PC-3 (cell line): ENCODE measurements at regions not wholly inside any gene's neighbourhood (a gene's known extent, or its start where the extent isn't known, plus 50 kb on each side); places are given as distances from the start of the nearest gene placed in this dataset.

Experiments used
- ATAC-seq: fragments of 200-7000 bp; cut with Tn5 transposase; 2 replicates; pipeline ENCODE4 v1.9.1; 2020; ENCODE audit warnings: mild to moderate bottlenecking, moderate library complexity
- BruUV-seq: library from RNA; stranded (reverse); fragments of 400-500 nt; replicated peaks from 2 replicates; lab custom pipeline; 2021; lab: Mats Ljungman, UMichigan
- CTCF ChIA-PET: fragments of 300-600 bp; sonication (Branson Sonifier 250); formaldehyde crosslinking; loops from one replicate; lab custom pipeline; 2022; ENCODE audit warnings: antibody characterized with exemption; lab: Charles Lee
- POLR2A ChIA-PET: fragments of 300-600 bp; sonication (Branson Sonifier 250); formaldehyde crosslinking; loops from one replicate; lab custom pipeline; 2022; ENCODE audit warnings: antibody characterized with exemption; ENCODE audit not compliant: unreplicated experiment; lab: Charles Lee
- DNase-seq: peaks from one replicate; pipeline ENCODE4 v3.0.0-alpha.2; 2015
- H2AFZ ChIP-seq: fragments of 300-600 bp; sonication (generic); 2 replicates; pipeline ENCODE4 v1.6.0; 2016; ENCODE audit warnings: antibody characterized with exemption, low read length
- H3F3A ChIP-seq: fragments of 300-600 bp; sonication (generic); one replicate; pipeline ENCODE4 v1.6.0; 2017; ENCODE audit warnings: antibody characterized with exemption, low read length, control low read depth, mild to moderate bottlenecking; ENCODE audit not compliant: unreplicated experiment
- H3K27ac ChIP-seq: fragments of 300-600 bp; sonication (generic); 2 replicates; pipeline ENCODE4 v1.5.1; 2016; ENCODE audit warnings: mild to moderate bottlenecking, low read length
- H3K27me3 ChIP-seq: fragments of 300-600 bp; sonication (generic); 2 replicates; pipeline ENCODE4 v1.6.1; 2016; ENCODE audit warnings: low read length, mixed read lengths
- H3K36me3 ChIP-seq: fragments of 300-600 bp; sonication (generic); 2 replicates; pipeline ENCODE4 v1.6.1; 2016; ENCODE audit warnings: low read depth, mixed run types, low read length, mixed read lengths
- H3K4me1 ChIP-seq: fragments of 300-600 bp; sonication (generic); 2 replicates; pipeline ENCODE4 v1.5.1; 2016; ENCODE audit warnings: low read length; ENCODE audit not compliant: insufficient read depth
- H3K4me2 ChIP-seq: fragments of 300-600 bp; sonication (generic); 2 replicates; pipeline ENCODE4 v1.6.0; 2016; ENCODE audit warnings: low read length
- H3K4me3 ChIP-seq: fragments of 300-600 bp; sonication (generic); 2 replicates; pipeline ENCODE4 v1.5.1; 2016; ENCODE audit warnings: mild to moderate bottlenecking, low read length, mixed read lengths
- H3K79me2 ChIP-seq: fragments of 300-600 bp; sonication (generic); 2 replicates; pipeline ENCODE4 v1.6.1; 2017; ENCODE audit warnings: low read length, mixed read lengths
- H3K9ac ChIP-seq: fragments of 300-600 bp; sonication (generic); 2 replicates; pipeline ENCODE4 v1.6.0; 2016; ENCODE audit warnings: mild to moderate bottlenecking, low read length
- H3K9me2 ChIP-seq: fragments of 300-600 bp; sonication (generic); replicated peaks from 2 replicates; pipeline ENCODE4 v1.6.1; 2016; ENCODE audit warnings: mixed run types, low read length, mixed read lengths
- H3K9me3 ChIP-seq: fragments of 300-600 bp; sonication (generic); 2 replicates; pipeline ENCODE4 v1.6.1; 2016; ENCODE audit warnings: low read length, mixed read lengths
- H4K20me1 ChIP-seq: fragments of 300-600 bp; sonication (generic); 2 replicates; pipeline ENCODE4 v1.6.1; 2016; ENCODE audit warnings: low read length, mixed read lengths
- EZH2 ChIP-seq: fragments of 300-600 bp; sonication (generic); IDR thresholded peaks from one replicate; pipeline ENCODE4 v1.6.1; 2017; ENCODE audit warnings: antibody characterized with exemption, mild to moderate bottlenecking, low read length; ENCODE audit not compliant: unreplicated experiment
- EZH2phosphoT487 ChIP-seq: fragments of 300-600 bp; sonication (generic); IDR thresholded peaks from 2 replicates; pipeline ENCODE4 v1.6.1; 2018; ENCODE audit warnings: mild to moderate bottlenecking, antibody characterized with exemption, low read length, borderline replicate concordance
- intact Hi-C: fragments of 100-400 bp; cut with micrococcal nuclease; formaldehyde crosslinking; loops from 2 replicates; pipeline ENCODE4 v1.9.0; 2023
- TF ChIP-seq, protein P1 (sequence below): fragments of 300-600 bp; sonication (generic); conservative IDR thresholded peaks from 2 replicates; pipeline ENCODE4 v1.5.1; 2017; ENCODE audit warnings: antibody characterized with exemption, low read depth, mild to moderate bottlenecking, low read length

DNA sequence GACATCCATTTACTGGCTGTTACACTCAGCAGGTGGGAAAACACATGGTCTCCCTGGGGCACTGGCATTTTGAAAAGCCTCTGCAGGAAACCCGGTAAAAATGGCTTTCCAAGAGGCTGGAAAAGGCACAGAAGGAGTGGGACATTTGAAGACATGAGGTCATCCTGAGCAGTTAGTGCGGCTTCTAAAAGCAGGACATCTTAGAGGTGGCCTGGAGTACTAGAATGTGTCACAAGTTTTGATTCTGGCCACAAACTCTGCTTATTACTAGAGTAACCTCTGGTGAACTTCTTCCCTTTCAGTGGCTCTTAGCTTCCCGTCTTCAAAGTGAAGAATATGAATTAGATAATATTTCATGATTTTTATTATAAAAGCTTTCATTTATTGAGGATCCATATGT lies 423.0 kb upstream of the BRINP1 start:
- H3K9me2 ChIP-seq = no peaks in the 10 kb centered on the region
- H3K4me3 ChIP-seq = no peak overlapping the region
- CTCF ChIA-PET = no interaction called here
- DNase-seq (no peak), ATAC-seq (no peak)
- H3K27me3 ChIP-seq = no peaks in the 10 kb centered on the region
- no peaks in the 10 kb centered on the region for H4K20me1 ChIP-seq
- H3K27ac ChIP-seq = no peak overlapping the region
- H3K9ac ChIP-seq = no peak overlapping the region
- H3K4me1 ChIP-seq = no peaks in the 10 kb centered on the region
- no TSS peak for BruUV-seq
- H3K4me2 ChIP-seq = no peak overlapping the region
- H3K9me3 ChIP-seq = no peaks in the 10 kb centered on the region
- no peak overlapping the region for H2AFZ ChIP-seq
- no peaks in the 10 kb centered on the region for H3F3A ChIP-seq
- no peaks in the 10 kb centered on the region for H3K36me3 ChIP-seq
- POLR2A ChIA-PET = no interaction called here
- H3K79me2 ChIP-seq = no peaks in the 10 kb centered on the region
- intact Hi-C loops = no loop called here
- no peak for TF ChIP-seq EZH2
- TF ChIP-seq, protein P1, sequence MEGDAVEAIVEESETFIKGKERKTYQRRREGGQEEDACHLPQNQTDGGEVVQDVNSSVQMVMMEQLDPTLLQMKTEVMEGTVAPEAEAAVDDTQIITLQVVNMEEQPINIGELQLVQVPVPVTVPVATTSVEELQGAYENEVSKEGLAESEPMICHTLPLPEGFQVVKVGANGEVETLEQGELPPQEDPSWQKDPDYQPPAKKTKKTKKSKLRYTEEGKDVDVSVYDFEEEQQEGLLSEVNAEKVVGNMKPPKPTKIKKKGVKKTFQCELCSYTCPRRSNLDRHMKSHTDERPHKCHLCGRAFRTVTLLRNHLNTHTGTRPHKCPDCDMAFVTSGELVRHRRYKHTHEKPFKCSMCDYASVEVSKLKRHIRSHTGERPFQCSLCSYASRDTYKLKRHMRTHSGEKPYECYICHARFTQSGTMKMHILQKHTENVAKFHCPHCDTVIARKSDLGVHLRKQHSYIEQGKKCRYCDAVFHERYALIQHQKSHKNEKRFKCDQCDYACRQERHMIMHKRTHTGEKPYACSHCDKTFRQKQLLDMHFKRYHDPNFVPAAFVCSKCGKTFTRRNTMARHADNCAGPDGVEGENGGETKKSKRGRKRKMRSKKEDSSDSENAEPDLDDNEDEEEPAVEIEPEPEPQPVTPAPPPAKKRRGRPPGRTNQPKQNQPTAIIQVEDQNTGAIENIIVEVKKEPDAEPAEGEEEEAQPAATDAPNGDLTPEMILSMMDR = no peak
- no peak for TF ChIP-seq EZH2phosphoT487

- no peak overlapping the region for H3K4me3 ChIP-seq
- DNase-seq = no peak
- no peaks in the 10 kb centered on the region for H3K27me3 ChIP-seq
- no peaks in the 10 kb centered on the region for H4K20me1 ChIP-seq
- H3K36me3 ChIP-seq = no peaks in the 10 kb centered on the region
- ATAC-seq = no peak
- no peaks in the 10 kb centered on the region for H3K9me3 ChIP-seq
- H3K27ac ChIP-seq = no peak overlapping the region
- H3K9ac ChIP-seq = no peak overlapping the region
- no peaks in the 10 kb centered on the region for H3K4me1 ChIP-seq
- H2AFZ ChIP-seq = no peak overlapping the region
- H3F3A ChIP-seq = no peaks in the 10 kb centered on the region
- H3K4me2 ChIP-seq = no peak overlapping the region
- ChIA-PET POLR2A (no interaction called here), CTCF (no interaction called here)
- BruUV-seq = no TSS peak
- no peaks in the 10 kb centered on the region for H3K9me2 ChIP-seq
- intact Hi-C loops = no loop called here
- TF ChIP-seq EZH2 (no peak), EZH2phosphoT487 (no peak)
- TF ChIP-seq, protein P1 = no peak
- H3K79me2 ChIP-seq = no peaks in the 10 kb centered on the region
These were observed 420.8 kb upstream of the BRINP1 start for GRCh38 chr9:119789987-119790386.

GRCh38 chr9:119788921-119789320 lies 419.7 kb upstream of the BRINP1 start:
- Histone ChIP-seq H3K4me2 (no peak overlapping the region), H3F3A (no peaks in the 10 kb centered on the region), H2AFZ (no peak overlapping the region), H3K36me3 (no peaks in the 10 kb centered on the region), H3K4me1 (no peaks in the 10 kb centered on the region), H3K27ac (no peak overlapping the region), H4K20me1 (no peaks in the 10 kb centered on the region), H3K4me3 (no peak overlapping the region), H3K79me2 (no peaks in the 10 kb centered on the region), H3K27me3 (no peaks in the 10 kb centered on the region), H3K9ac (no peak overlapping the region), H3K9me2 (no peaks in the 10 kb centered on the region), H3K9me3 (no peaks in the 10 kb centered on the region)
- ATAC-seq (no peak), DNase-seq (no peak)
- TF ChIP-seq EZH2phosphoT487 (no peak), EZH2 (no peak)
- TF ChIP-seq, protein P1 = no peak
- BruUV-seq = no TSS peak
- intact Hi-C loops = no loop called here
- POLR2A ChIA-PET = no interaction called here
- CTCF ChIA-PET = no interaction called here
